ENCODE measurements at regions not wholly inside any gene's neighbourhood (a gene's known extent, or its start where the extent isn't known, plus 50 kb on each side); places are given as distances from the start of the nearest gene placed in this dataset.
A peak's percentile ranks its signal among the peaks of the same experiment; 100 is the strongest.
"Not testable (repeated sequence)": the region's sequence is repeated elsewhere in the genome, so short reads cannot be mapped to it uniquely, and the experiment has no call there.

DNA sequence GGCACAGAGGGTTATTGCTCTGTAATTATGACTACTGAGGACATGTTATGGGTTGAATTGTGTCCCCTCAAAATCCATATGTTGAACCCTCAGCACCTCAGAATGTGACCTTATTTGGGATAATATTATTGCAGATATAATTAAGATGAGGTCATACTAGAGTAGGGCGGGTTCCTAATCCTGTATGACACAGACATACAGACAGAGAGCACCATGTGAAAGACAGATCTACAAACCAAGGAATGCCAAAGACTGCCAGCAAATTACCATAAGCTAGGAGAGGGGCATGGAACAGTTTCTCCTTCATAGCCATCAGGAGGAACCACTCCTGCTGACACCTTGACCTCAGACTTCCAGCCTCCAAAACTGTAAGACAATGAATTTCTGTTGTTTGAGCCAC lies 115.2 kb upstream of the OTUD4 start:
- no peak for DNase-seq (ENCODE audit: low spot score)

DNA sequence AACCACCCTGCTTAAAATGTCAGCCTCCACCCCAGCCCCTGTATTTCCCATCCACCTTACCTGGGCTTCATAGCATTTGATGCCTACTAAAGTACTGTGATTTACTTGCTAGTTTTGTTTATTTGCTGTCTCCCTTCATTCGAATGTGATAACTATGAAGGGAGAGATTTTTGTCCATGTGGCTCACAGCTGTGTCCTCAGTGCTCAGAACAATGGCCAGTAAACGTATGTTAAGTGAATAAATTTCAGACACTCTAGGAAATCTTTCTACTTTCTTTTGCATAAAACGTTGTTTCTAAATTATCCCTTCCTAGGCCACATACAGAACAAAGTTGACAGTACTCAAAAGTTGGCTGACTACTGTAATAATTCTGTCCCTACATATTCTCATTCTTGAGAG lies 114.7 kb upstream of the OTUD4 start:
- no peak for DNase-seq (ENCODE audit: low spot score)

DNA sequence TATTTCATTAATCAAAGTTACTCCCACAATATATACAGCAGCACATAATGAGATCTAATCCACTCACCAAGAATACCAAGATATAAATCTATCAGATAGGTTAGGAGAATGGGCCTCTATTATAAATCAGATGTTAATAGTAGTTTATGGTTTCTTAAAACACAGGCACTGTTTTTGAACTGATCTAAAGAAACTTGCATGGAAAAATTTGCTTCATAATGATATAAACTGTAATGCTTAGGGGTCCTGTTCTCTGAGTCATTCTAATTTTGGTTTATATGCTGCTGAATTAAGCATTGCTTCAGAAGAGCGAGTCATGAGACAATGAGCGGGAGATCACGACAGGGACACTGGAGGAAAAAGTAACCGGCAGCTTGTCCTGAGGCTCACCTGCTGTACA lies 113.3 kb upstream of the OTUD4 start:
- DNase-seq (ENCODE audit: low spot score) = no peak

DNA sequence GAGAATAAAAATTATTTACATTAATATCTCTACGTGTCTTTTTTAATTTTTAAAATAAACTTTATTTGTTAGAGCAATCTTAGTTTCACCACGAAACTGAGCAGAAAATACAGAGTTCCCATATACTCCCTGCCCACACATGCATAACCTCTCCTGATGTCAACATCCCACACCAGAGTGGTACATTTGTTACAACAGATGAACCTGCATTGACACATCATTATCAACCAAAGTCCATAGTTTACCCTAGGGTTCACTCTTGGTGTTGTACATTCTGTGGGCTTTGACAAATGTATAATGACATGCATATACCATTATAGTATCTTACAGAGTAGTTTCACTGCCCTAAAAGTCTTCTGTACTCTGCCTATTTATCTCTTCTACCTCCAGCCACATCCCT lies 110.6 kb upstream of the OTUD4 start:
- no peak for DNase-seq (ENCODE audit: low spot score)

DNA sequence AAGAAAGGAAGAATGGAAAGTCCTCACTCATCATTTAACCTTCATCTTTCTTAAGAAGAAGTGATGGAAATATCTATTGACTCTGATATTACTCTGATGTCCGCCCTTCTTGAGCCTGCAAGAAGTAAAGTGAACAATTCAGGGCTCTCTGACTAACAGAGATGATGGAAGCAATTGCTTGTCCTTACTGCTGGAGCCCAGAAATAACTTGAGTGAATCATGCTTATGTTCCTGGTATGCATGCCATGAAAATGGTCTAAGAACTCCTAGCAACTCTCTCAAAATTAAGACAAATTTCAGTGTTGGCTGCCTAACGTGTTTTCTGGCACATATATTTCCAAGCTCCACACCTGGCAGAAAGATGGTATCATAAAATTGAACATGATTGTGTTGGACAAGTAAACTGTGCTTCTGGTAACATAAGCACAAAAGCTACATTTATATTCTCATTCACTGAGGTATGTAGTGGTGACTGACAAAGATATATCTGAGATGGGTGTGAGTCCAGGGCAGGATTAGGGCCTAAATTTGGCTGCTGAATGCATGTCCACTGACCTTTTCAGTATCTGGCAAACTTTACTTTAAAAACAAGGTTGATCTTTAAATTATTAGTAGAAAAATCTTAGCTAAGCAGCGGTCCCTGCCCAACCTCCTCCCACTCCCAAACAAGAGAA lies 109.2 kb upstream of the OTUD4 start:
- no peak for DNase-seq (ENCODE audit: low spot score)

DNA sequence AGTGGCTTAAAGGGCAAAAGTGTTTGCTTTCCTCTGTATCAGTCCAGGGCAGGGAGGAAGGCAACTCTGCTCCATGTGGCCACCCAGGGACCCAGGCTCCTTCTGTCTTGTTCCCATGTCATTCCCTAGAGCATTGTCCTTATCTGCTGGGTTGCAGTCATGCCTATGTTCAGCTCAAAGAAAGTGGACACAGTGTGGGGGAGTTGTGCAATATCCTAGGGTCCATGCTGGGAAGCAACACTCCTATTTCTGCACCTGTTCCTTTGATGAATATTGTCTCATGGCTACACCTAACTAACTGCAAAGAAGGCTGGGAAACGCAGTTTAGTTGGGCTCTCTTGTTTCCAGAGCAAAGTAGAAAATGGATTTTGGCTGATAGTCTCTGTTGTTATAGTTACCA lies 107.0 kb upstream of the OTUD4 start:
- no peak for DNase-seq (ENCODE audit: low spot score)

DNA sequence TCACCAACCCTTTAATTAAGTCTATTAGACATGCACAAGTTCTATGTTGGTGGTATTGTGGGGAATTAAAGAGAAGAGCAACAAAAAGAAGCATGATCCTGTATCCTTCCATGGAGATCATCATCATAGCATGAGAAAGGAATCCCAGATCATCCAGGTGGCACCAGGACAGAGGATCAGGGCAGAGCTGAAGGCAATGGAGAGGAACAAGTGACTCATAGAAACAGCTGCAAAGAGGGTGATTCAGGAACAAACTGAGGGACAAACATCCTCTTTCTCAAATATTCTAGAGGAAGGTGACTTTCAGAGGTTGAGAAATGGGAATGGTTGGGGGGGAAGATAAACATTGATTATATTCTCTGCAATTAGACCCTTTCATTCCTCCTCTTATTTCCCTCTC lies 105.5 kb upstream of the OTUD4 start:
- no peak for DNase-seq (ENCODE audit: low spot score)

DNA sequence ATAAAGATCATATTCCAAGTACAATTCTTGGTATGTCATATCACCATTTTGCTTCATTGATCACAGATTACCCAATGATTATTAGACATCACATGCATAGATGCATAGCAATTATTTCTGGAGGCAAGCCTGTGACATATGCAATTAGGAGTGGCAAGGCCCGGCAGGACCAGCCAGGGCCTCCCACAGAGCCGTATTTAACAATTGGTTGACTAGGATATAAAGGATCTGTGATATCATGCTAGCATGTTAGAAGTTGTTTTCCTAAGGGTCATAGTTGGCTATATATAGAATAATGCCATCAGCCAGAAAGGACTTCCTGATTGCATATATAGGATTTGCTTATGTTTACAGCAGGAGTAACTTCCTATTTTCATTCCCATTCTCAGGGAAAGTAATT lies 103.5 kb upstream of the OTUD4 start:
- no peak for DNase-seq (ENCODE audit: low spot score)

DNA sequence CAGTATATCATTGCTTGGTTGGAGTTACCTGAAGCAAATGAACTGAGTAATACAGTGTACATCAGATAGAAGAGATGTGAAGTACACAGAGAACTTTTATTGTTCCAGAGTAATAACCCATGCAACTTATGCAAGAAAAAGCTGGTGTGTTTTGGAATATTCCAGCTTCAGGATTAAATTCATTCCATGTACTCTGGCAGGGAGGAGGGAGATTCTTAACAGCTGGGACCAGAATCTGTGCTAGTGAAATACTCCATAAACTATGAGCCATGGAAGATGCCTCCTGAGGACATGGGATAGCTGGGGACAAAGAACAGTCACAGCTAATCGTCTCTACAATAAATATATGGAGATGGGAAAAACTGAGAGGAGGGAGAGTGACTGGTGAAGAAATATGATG lies 101.6 kb upstream of the OTUD4 start:
- no peak for DNase-seq (ENCODE audit: low spot score)

DNA sequence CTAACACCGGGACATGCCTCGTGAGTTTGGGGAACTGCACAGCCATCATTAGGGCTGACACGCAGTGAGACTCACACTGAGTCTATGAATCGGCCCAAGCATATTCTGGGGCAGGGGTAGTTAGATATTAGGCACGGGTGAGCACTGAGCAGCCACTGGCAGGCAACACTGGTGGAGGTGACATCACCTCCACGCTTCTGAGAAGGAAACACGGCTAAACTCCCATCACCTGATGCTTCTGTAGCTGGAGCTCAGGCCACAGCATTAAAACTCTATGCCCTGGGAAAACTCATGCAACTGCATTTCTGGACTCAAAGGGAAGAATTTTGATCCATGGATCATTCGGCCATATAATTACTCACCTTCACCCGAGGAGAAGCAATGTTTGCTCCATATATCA lies 100.8 kb upstream of the OTUD4 start:
- no peak for DNase-seq (ENCODE audit: low spot score)

DNA sequence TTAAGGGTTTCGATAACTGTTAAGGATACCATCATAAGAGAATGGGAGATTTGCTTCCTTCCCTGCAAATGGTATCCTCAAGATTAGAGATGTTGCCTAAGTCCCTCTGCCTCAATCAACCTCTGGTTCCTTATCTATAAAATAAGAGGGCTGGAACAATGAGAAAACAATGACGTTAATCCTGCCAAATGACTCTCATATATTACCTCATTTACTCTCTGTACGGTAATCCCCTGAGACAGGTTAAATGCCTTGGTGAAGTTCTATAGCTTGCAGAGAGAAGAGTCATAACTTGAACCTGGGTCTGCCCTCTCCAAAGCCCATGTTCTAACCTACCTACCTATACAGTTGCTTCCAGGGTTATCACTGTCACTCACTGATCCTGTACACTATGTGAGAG lies 100.2 kb upstream of the OTUD4 start:
- no peak for DNase-seq (ENCODE audit: low spot score)

DNA sequence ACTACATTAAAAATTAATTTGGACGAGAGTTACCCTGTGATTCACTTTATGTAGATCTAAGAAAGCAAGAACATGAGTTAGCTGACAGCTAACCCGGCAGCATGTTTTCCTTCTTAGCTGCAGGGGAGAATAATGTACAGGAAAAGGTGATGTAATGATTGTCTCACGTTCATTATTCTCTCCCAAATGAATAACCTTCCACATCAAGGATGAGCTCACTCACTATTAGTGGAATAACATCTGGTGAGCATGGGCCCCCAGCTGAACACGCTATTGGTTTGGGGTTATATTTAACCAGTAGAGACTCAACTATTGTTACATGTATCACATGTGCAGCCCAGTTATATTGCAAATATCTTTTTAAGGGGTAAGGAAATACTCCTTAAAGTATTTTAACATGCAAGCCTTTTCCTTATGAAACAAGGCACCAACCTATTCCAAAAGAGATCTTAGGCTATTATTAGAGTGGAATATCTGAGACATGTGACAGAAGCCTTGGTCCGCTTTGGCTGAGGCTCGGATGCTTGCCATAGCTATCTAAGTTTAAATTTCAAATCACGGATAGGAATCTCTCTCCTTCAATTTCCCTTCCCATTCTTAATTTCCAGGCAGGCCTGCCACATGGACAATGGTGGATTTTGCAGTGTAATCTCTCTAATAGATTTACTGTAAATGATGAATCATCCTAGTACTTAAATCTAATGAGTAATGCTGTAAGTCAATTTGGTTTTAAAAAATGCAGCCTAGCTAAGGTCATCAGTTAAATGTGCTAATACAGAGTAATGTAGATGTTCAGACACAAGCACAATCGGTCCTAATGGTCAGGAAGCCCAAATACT lies 99.0 kb upstream of the OTUD4 start:
- no peak for DNase-seq (ENCODE audit: low spot score)

DNA sequence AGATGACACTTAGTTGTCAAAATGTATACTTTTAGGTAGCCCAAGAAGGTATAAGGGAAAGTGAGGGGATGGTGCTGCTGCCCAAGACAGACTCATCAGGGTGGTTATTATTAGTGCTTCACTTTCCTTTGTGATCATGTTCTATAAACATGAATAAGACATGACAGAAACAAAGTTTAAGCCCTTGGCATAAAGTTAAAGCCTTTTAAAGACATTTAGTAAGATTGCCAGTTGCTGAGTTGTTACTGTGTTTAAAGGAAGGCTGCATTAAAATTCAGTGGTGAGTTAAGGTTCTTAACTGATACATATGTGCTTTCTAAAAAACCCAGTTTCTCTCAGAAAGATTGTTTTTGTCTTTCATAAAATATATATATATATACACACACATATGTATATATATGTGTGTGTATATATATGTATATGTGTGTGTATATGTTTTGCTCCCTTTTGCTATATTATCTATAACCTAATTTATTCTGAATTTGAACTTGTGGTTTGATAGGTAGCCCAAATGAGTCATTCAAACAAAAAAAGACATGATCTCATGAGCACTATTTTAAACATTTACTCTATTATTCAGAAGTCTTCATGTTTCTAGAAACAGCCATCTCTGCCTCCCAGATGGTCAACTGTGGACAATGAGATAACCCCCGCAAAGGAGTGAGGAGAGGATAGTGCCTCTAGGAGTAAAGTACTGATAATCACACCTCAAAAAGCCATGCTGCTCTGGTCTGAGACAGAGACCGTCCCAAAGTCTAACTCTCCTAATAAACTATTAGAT lies 98.1 kb upstream of the OTUD4 start:
- no peak for DNase-seq (ENCODE audit: low spot score)

DNA sequence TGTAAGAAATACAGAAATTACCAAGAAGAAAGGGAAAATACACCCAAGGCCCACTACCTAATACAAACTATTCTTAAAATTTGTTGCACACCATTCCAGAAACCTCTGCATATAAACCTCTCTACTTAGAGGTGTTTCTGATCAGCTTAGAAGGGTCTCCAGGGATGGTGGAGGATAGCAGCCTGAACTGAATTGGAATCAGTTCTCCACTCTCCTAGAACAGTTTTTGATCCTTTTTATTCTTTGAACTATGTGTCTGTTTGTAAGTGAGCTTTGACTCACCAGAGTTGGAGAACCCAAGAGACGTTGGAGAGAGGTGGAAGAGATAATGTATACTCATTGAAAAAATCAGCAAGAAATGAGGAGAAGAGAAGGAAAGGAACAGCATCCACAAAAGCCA lies 96.6 kb upstream of the OTUD4 start:
- no peak for DNase-seq (ENCODE audit: low spot score)

DNA sequence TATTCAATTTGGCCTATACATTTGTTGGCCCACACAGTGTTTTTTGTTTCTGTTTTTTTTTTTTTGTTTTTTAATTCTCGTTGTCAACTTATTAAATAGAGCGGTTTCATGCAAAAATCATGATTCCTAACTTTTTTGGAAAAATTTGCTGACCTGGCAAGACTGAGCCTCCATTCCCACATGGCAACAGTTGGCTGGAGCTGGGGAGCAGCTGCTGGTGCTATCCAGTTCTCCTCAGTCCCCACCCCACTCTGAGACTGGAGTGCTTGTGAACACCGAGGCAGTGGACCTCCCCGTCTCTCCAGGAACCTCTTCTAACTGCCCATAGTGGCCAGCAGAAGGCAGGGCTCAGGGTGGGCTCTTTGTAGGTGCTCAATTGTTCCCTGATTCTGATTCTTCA lies 95.7 kb upstream of the OTUD4 start:
- DNase-seq (ENCODE audit: low spot score) = no peak

DNA sequence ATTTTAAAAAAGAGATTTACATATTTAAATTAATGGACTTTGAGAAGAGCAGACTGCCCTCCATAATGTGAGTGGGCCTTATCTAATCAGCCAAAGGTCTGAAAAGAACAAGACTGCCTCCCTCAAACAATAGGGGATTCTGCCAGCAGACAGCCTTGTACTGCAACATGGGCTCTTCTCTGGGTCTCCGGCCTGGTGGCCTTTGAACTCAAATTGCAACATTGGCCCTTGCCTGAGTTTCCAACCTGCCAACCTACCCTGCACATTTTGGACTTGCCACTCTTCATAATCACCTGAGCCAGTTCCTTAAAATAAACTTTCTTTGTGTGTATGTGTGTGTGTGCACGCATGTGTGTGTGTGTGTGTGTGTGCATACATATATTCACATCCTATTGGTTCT lies 90.8 kb upstream of the OTUD4 start:
- no peak for DNase-seq (ENCODE audit: low spot score)

DNA sequence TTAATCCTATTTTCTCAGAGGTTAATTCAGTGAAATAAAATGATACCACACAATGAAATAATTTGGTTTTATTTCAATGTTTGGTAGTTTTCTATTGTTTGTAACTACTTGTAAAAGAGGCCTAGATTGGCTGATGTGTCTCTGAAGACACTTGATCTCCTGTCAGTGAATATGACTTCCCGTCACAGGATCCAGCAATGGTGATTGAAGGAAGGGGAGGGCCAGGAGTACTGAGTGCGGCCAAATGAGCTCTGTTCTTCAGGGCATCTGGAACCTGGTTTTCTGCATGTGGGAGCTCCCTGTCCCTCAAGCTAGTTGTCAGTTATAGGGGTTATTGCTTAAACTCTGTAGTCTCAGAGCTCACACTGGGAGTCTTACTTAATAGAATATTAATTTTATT lies 86.5 kb upstream of the OTUD4 start:
- DNase-seq (ENCODE audit: low spot score) = no peak

DNA sequence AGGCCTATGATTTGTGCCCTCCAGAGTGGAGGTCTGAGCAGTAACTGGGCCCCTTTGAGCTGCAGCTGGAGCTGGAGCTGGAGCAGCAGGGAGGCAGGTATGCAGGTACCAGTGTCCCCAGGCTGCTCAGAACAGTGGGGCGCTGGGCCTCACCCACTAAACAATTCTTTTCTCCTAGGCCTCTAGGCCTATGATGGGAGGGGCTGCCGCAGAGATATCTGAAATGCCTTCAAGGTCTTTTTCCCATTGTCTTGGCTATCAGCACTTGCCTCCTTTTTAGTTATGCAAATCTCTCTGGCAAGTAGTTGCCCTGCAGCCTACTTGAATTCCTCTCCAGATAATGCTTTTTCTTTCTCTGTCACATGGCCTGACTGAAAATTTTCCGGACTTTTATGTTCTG lies 79.7 kb upstream of the OTUD4 start:
- DNase-seq (ENCODE audit: low spot score) = peak; percentile 44

DNA sequence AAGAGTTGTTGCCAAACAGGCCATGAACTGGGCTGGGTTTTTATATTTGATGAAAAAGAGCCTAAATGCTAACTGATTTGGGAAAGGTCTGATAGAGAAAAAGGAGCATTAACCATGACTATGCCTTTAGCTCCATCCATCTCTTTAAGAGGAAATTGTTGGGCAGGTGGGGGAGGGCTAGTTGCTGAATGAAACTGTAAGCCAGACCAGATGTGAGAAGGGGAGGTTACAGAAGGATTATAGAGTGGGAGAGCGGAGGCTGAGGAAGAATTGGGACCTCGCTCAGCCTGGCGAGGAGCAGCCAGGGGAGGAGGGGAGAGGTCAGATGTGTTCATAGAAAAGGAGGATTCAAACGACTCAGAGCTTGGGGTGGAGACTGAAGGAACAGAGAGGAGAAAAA lies 74.9 kb upstream of the OTUD4 start:
- DNase-seq (ENCODE audit: low spot score) = not testable (repeated sequence)

DNA sequence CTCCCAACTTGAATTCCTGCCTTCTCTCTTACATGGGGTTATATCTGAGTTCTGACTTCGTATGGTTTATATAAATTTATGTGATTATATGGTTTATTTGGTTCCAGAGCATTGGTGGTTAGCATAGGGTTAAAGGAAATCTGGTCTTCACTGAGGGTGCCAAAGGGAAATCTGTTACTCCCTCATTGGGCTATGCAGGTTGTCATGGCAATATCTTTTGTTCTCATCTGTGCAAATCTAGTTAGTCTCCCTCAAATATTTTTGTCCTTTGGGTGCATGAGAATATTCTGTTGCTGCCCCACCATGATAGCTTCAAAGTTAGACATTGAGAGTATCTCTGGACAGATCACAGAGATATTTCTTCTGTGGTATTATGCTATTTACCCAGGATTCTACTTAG lies 71.8 kb upstream of the OTUD4 start:
- DNase-seq (ENCODE audit: low spot score) = no peak

DNA sequence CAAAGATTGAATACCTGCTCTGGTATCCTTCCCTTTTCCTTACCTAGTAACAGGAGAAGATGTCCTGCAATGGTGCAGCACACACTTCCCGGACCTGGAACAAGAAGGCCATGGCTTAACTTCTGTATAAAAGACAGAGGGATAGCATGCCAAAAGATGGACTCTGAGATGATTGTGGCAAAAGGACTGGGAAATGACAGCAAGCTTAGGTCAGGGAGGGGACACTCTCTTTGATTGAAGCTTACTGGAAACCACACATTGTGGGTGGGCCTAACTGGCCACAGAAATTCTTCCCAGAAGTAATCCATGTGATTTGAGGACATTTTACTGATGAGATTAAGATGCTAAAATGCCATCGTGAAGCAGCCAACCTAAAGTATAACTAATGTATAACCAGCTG lies 71.0 kb upstream of the OTUD4 start:
- DNase-seq (ENCODE audit: low spot score) = no peak

DNA sequence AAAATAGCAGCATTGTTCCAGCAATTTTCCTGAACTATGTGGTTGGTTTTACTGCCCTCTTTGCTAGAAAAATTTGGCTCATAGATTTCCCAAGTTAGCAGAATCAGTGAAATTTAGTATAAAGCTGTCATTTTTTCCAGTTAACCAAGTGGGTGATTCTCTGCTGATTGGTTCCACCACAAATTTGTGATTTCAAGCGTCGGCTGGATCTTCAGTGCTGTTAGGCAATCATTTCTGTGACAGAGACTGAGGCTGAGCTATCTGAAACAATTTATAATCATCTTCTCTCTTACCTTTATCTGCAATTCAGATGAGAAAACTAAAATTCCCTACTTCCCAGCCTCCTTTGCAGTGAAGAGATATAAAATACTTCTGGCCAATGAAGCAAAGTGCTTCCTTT lies 68.6 kb upstream of the OTUD4 start:
- no peak for DNase-seq (ENCODE audit: low spot score)

DNA sequence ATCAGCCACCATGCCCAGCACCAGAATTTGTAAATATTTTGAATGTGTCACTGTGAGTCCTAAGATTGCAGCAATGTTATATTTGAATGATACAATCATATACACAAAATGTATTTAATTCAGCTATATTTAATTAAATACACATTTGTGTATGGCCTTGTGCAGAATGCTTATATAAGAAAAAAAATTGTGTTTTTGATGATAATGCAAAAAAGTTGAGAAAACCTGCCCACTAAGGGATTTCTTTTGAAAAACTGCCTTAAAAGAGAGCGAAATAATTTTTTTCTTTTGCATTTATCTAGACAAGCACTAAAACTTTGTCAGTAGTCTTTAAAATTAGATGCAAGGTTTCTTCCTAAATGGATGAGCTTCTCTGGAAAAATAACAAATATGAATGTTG lies 68.1 kb upstream of the OTUD4 start:
- no peak for DNase-seq (ENCODE audit: low spot score)

Measured in iPS-NIHi11 (cell line).